ENCODE measurements at regions not wholly inside any gene's neighbourhood (a gene's known extent, or its start where the extent isn't known, plus 50 kb on each side); places are given as distances from the start of the nearest gene placed in this dataset.
"Not testable (repeated sequence)": the region's sequence is repeated elsewhere in the genome, so short reads cannot be mapped to it uniquely, and the experiment has no call there.

- DNase-seq: no peak
These were observed 380.7 kb upstream of the STEAP1 start for GRCh38 chr7:89773611-89774010.

GRCh38 chr7:89775459-89775858 lies 378.8 kb upstream of the STEAP1 start:
- DNase-seq: no peak

GRCh38 chr7:89776980-89777379 lies 377.3 kb upstream of the STEAP1 start:
- no peak for DNase-seq

- no peak for DNase-seq
These were observed 376.8 kb upstream of the STEAP1 start for GRCh38 chr7:89777499-89777898.

GRCh38 chr7:89780291-89780690 lies 374.0 kb upstream of the STEAP1 start:
- DNase-seq: no peak

DNA sequence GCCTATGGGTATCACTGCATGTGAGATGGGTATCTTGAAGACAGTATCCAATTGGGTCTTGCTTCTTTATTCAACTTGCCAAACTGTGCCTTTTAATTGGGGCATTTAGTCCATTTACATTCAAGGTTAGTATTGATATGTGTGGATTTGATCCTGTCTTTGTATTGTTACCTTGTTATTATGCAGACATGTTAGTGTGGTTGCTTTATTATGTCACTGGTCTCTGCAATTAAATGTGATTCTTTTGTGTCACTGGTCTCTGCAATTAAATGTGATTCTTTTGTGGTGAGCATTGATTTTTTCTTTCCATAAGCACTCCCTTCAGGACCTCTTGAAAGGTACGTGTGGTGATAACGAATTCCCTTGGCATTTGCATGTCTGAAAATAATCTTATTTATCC lies 357.8 kb upstream of the STEAP1 start:
- no peak for DNase-seq

DNA sequence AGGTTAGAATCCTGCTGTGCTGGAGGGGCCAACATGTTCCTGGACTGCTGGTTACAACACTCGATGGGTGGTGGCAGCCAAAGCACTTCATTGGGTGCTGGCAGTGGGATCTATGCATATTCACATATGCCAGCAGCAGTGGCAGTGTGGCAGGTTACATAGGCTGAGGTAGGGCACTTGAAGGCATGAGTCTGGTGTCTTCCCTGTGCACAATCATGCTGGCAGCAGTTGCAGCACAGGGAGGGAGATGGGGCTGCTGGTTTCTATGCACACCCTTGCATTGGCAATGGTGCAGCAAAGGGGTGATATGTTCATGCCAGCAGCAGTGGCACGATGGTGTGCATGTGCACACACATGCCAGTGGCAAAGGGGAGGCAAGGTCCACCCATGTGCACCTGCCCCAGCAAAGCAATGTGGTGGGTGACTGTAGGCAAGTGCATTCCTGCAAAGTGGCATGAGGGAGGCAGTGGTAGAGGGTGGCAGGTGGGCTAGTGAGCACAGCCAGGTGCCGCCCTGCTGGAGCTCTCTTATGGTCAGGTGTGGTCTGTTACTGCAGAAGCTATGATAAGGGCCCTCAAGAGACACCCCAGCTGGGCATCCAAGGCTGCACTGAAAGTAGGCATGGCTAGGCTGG lies 356.2 kb upstream of the STEAP1 start:
- no peak for DNase-seq

DNA sequence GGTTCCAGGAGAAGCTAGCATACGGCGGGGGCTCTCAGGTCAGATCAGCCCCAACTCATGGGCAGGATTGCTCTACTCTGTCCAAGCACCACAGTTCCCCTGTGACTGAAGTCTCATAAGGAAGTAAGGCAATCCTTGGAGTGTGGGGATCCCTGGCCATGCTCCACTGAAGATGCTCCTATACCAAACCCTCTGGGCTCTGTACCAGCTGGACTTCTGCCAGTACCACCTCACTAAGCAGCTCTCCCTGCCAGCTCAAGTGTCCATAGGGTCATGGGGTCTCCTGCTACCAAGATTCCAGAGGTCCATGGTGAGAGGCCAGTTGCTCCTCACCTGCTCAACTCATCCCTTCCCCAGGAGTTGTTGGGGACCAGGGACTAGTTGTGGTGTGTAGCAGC lies 355.7 kb upstream of the STEAP1 start:
- DNase-seq: no peak

DNA sequence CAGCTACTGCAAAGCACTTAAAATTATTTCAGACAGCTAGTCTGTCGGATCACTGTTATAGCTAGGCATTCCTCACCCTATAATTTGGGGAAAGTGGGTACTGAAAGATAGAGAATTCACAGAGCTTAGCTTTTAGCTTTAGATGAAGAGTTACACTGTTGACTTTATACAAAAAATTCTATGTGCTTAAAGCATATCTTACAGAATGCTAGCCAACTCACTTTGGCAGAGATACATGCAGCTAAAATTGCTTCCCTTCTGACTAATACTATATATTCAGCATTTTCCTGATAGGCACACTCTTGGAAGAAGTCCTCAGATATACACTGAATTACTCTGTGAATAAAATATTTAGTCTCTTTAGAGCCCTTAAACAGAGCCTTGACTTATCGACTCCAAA lies 353.5 kb upstream of the STEAP1 start:
- DNase-seq: no peak

DNA sequence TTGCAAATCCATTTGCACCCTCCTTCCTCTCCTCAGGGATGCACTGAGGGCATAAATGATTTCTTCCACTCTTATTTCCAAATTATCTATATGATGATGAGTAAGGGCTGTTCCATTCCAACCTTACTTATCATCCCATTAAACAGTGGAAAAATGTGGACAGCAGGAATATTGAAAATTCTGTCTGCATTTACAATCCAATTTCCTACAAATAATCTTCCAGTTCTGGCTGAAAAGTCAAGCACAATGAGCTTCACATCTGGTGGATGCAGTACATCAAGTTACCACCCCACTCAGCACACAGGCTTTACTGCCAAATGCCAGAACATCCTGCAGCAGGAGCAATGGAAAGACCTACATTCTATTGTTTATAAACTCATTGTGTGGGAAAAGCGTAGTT lies 345.0 kb upstream of the STEAP1 start:
- no peak for DNase-seq

DNA sequence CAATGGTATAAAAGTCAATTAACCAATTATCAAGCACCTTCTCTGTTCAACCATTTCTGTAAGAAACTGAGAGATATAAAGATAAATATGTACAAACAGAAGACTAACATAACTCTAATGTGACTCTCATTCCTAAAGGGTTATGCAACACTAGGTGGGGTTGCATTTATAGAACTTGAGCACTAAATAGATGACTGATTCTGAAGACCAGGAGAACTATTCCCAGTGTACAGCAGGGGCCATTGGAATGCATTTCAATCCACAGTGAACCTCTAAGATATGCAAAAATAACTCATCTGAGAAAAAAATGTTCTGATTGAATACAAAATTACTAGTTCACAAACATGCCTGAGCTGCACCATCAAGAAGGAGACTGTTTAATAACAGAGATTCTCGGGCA lies 341.2 kb upstream of the STEAP1 start:
- DNase-seq: no peak

DNA sequence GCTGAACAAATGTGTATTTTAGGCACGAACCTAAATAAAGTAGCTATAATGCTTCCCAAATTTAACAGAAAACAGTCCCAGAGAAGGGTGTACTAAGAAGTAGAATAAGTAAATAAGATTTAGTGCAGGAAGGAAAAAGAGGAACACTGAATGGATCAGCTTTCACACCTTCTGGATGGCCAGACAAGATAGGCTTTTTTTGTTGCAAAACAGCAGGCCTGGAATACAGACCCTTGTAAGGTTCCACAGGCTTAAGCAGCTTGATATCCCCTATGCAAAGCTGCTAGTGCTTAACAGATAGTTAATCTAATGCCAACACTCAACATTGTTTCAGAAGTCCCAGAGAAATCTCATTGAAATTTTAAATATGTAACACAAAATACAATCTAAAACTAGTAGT lies 328.1 kb upstream of the STEAP1 start:
- no peak for DNase-seq

- no peak for DNase-seq
These were observed 327.7 kb upstream of the STEAP1 start for GRCh38 chr7:89826557-89826956.

DNA sequence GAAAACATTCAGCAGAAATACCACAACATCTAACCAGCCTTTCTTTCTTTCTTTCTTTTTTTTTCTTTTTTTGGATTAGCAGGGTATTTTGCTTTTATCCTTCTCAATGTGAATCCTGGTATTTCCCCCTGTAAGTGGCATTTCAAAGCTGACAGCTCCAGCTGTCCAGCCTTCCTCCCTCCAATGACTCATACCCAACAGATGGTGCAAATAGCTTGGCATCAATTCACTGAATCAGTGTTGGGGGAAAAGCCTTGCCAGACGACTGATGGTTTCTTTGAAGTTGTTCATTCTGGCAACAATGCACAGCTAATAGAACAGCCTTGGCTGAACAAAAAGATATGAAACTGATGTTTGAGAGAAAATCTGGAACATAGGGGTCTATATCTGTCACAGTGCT lies 316.8 kb upstream of the STEAP1 start:
- peak; percentile 3 to 29 for DNase-seq

DNA sequence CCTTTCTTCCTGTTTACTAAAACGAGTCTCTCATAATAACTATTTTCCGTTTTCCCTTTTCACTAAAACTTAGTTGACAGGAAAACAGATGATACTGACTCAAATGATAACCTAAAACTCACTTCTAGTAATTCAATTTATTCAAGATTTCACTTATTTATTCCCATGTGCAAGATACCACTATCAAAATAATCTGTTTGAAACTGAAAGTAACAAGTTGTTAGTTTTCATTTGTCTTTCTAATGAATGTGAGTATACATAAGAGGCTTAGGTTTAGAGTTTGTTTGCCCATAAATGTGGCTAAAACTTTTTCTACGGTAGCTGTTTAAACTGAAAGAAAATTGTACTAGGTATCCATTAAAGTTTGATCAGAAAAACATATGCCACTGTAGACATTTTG lies 314.9 kb upstream of the STEAP1 start:
- DNase-seq: no peak

- no peak for DNase-seq
These were observed 308.3 kb upstream of the STEAP1 start for GRCh38 chr7:89845952-89846351.

- no peak for DNase-seq
These were observed 305.2 kb upstream of the STEAP1 start for GRCh38 chr7:89849052-89849451.

DNA sequence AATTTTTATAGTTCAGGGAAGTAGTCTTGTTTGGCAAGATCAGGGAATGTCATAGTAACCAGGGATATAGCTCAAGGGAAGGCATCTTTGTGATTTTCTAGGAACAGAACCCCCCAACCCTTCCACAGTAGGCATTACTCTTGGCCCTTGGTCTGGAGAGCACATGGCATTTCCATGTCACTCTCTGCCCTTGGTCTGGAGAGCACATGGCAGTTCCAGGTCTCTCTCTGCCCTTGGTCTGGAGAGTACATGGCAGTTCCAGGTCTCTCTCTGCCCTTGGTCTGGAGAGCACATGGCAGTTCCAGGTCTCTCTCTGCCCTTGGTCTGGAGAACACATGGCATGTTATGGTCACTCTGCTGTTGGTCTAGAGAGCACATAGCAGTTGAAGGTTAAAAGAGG lies 297.2 kb upstream of the STEAP1 start:
- DNase-seq: not testable (repeated sequence)

DNA sequence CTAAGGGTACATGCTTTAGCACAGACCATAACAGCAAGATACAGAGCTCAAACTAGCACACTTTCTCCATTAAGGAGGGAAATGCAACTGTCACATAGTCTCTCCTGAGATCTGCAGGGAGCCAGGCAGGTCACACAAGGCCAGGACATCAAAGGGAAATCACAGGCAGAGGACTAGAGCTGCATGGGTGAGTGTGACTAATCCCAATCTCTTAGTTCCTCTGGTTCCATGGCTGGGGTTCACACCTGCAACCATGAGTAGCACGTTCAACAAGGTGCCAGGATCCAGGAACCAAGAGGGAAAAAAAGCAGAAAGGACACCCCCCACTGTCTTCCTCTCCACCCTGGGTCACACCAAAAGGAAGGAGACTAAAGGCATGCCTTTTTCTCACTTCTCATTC lies 296.5 kb upstream of the STEAP1 start:
- DNase-seq: no peak

DNA sequence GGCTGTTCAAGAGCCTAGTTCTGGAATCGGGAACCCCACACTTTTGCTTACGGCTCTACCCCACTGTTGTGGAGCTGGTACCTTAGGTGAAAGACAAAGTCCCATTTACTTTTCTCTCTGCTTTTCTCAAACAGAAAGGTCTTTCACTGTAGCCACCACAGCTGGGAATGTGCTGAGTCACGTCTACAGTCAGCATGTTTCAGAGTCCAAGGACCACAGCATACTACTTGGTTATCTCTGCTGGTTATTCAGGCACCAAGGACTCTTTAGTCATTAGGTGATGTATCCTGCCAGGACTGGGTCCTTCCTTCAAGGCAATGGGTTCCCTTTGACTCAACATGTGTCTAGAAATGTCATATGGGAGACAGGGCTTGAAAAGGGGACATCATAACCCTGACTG lies 266.8 kb upstream of the STEAP1 start:
- no peak for DNase-seq

DNA sequence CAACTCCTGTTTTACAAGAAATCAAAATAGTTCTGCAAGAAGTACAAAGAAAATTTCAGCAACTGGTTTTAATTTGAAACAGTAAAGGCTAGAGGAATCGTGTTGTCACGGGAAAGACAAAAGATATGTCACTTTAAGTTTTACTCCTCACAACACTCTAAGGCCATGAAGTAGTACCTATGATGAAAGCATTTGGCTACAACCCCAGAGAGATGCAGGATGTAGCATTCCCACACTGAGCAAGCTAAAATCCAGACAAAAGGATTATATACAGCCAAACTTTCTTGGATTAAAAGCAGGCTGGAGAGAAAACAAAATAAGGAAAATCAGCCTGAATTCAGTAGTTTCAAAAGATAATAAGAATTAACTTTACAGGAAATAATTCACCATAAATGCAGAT lies 245.5 kb upstream of the STEAP1 start:
- no peak for DNase-seq

DNA sequence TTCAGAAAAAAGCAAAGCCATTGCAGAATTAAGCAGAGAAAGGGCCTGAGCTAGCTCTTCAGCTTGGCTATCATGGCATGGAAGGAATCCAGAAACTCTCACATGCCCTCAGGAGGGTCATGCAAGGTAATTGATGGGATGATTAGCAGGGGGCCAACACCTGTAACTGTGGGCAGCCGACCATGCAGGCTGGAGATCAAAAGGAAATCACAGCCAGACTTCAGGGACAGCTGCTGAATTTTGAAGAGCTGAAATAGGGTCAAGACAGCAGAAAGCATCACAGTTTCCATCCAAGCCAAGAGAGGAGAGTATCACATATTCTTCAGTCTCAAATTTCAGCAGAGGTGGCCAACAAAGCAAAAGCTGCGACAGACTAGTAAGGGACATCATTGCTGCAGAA lies 239.6 kb upstream of the STEAP1 start:
- DNase-seq: no peak

DNA sequence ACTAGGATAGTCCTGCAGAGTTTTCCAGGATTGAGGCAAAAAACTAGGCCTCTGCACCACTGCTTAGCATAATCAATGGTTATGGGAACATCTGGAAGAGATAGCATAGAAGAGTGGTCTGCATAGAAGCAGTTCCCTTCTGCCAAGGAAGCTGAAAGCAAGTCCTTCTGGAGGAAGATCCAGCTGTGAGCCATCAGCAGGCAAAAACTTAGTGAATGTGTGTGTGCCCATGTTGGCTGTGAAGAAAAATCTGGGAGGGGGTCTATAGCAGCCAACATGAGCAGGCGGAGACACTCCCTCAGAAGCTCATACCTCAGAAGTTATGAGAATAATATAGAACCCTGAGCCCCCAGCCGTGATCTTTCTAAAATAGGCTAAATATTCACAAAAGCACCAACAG lies 228.1 kb upstream of the STEAP1 start:
- no peak for DNase-seq

GRCh38 chr7:89926701-89927100 lies 227.6 kb upstream of the STEAP1 start:
- DNase-seq: no peak

GRCh38 chr7:89927762-89928161 lies 226.5 kb upstream of the STEAP1 start:
- DNase-seq: no peak

DNA sequence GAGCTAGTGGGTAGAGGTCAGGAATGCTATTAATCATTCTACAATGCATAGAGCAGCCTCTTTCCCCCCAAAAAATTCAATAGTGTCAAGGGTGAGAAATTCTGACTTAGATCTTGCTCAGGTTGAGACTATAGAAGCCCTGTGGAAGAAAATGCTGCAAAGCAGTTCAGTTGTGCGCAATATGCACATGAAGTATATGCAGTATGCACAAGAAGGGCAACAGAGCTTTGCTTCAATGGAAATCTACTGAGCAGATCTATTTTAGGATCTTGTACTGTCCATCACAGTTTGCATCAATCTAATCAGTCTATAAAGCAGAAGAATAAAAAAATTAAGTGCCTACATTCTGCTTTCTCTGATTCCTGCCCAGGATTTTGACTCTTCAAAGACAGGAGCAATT lies 225.8 kb upstream of the STEAP1 start:
- no peak for DNase-seq
